NCI-H2107 treated with DMSO at 0.1 percent for 48 hours (cell line): ENCODE measurements at regions not wholly inside any gene's neighbourhood (a gene's known extent, or its start where the extent isn't known, plus 50 kb on each side); places are given as distances from the start of the nearest gene placed in this dataset.

Experiments used
- DNase-seq: peaks from one replicate; lab custom pipeline; 2025; ENCODE audit not compliant: unreplicated experiment; lab: John Stamatoyannopoulos, UW

DNA sequence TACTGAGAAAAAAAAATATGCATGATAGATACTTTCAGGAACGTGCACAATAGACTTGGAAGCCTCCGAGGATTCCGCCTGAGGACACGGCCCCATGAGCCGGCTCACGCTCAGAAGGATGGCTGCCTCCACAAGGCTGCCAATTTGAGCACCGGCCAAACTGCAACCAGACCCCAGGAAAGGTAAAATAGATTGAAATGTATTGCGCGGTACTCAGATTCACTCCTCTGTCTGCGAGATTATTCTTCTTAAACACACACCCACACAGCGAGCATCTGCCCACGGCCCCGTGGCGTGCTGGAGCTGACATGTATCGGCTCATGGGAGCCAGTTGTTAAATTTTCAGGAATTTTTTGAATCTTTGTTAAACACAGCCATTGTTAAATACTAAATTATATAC lies 653.2 kb upstream of the MKI67 start:
- DNase-seq, result no peak

DNA sequence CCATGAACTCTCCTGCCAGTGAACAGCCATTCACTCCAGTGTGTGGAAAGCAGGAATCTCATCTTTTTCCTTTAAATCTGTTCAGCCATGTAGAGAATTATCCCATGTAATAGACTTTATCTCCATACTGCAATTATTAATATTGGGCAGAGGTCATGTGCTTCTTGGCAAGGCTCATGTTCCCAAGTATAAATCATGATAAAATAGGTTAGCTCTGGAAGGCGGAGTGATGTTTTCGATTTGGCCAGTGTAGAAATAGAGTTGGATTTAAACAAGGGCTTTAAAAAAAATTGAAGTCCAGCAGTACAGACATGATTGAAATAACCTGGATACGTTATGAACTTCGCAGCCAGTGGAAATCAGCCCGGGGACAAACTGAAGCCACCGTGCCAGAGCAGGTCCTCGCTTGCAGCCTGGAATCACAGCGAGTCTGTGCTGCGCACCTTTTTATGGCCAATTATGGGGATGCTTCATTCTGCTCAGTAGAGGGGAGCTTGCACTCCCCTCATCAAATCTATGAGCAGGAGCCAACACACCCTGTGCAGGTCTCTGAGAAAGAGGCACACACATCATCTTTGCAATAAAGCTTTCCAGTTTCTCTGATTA lies 654.0 kb upstream of the MKI67 start:
- DNase-seq, result no peak

GRCh38 chr10:128781637-128782036 lies 655.4 kb upstream of the MKI67 start:
- no peak for DNase-seq

DNA sequence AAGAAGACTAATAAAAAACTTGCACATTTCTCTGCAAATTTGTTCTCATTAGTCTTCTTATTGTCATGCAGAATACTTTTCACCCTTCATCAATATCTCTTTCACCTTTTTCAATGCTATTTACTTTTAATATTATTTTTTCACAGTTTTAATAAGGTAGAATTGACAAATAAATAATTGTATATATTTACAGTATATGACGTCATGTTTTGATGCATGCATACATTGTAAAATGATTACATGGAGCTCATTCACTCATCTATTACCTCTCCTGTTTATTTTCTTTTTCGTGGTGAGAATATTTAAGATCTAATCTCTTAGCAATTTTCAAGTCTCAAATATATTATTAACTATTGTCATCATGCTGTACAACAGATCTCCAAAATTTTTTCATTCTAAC lies 658.2 kb upstream of the MKI67 start:
- DNase-seq, result no peak

GRCh38 chr10:128792426-128793140 lies 666.4 kb upstream of the MKI67 start:
- no peak for DNase-seq

DNA sequence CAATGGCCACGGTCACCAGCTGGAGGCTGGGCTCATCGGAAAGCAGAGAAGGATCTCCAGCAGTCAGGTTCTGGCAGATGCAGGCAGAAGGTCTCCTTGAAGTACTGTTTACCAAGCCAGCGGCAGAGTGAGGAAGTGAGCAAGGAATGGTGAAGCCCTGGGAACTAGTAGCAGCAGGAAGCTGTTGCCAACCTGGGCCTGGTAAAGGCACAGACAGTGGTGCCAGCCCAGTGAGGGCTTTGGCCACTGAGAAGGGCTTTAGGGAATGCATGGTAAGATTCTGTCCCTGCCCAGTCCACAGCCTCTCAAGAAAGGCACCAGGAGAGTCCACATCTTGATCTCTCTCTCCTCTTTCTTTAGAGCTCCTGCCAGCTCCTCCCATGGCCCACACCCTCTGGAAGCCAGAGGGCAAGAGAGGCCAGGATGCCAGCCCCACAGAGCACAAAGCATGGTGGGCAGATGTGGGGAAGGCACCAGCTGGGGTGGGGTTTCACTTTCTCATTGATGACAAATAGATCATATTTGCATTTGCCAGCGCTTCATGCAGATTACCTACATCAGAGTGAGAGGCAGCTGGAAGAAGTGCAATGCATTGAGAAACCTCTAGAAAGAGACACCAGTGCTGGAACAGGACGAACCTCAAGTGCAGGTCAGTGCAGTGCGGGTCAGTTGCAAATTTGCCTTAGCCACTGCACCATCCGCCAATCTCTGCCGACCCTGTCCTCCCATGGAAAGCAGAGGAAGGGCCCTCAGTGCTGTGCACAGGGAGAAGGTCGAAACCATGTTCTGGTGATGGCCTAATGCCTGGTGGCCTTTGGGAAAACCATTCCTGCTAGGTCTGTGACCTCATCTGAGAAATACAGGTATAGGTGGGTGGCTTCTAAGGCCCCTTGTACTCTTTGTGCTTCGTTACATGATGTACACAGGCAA lies 667.8 kb upstream of the MKI67 start:
- DNase-seq, result no peak

DNA sequence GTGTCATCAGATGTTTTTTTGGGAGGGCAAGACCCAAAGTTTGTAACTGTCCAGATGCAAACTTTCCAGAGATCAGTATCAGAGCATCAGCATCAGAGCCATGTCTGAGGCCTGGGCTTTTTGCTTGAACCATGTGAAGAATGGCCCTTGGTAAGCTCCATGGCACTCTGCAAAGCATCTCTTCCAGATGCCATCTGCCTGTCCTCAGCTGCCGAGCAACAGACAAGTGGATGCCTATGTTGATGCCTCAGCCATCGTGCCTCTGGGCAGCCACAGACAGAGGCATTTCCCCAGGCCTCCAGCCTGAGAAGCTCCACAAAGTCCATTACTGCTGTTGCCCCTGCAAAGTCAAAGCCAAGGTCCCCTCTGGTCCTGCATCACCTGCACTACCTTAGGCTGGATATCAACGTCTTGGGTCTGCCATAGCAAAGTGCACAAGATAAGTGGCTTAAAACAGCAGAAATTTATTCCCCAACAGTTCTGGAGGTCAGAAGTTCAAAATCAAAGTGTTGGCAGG lies 670.2 kb upstream of the MKI67 start:
- DNase-seq, result no peak

GRCh38 chr10:128802062-128802461 lies 665.0 kb upstream of the MGMT start:
- DNase-seq, result no peak

- no peak for DNase-seq
Observed at GRCh38 chr10:128803790-128804189, 663.3 kb upstream of the MGMT start.

GRCh38 chr10:128804411-128804810 lies 662.6 kb upstream of the MGMT start:
- no peak for DNase-seq

DNA sequence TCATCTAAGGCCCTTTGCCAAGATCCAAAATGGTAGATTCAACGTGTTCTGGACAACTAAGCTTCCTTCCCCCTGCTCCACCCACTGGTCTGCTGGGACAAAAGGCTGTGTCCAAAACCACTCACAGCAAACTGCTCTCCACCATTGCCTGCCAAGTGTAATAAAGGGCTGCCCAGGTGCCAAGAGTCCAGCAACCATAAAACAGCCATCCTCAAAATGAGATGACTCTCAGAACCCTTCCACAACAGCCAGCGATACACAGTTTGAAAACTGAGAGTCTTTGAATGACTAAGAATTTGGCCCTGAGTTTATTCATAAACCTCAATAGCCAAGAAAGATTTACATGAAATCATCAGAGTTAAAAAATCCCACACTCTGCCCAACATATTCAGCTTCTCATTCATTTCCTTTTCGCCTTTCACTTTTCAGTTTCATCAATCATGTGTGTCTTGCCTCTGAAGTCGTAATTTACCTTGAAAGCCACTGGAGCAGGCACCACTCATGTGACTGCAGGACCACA lies 658.1 kb upstream of the MGMT start:
- DNase-seq, result no peak

DNA sequence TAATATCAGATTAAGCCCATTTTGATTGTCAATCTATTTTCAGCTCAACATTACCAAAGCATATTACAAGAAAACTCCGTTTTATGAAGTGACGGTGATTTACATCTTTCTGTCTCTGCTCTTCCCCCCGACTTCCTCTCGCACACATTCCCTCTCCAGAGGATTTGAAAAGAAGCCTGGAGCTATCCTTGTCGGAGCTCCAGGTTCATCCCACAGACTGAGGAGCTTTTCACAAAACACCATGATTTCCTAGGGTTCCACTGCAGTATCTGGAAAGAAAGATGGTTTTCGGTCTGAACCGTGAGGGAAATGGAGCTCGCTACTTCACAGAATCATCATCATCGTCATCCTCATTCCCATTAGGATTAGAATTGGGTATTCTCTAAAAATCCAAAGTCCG lies 655.5 kb upstream of the MGMT start:
- DNase-seq, result no peak

GRCh38 chr10:128812000-128812399 lies 655.0 kb upstream of the MGMT start:
- DNase-seq, result no peak

- DNase-seq, result no peak
Observed at GRCh38 chr10:128813574-128813973, 653.5 kb upstream of the MGMT start.

DNA sequence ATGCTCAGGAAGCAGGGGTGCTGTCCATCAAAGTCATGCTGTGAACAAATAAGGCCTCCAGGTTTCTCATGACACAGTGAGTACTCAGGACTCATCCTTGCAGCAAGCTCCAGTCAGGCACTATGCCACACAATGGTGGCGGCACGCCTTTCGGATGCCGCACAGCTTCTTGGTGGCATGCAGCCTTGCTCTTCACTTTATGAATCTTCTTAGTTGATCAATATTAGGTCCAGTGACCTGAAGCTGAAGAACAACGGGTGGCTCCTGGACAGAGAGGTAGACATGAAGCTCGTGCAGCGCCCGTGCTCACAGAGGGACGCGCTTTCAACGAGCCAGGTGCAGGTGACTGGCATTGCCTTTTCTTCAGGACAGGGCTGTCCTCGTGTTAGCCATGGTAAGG lies 653.0 kb upstream of the MGMT start:
- no peak for DNase-seq

- DNase-seq, result no peak
Observed at GRCh38 chr10:128814782-128815181, 652.3 kb upstream of the MGMT start.

DNA sequence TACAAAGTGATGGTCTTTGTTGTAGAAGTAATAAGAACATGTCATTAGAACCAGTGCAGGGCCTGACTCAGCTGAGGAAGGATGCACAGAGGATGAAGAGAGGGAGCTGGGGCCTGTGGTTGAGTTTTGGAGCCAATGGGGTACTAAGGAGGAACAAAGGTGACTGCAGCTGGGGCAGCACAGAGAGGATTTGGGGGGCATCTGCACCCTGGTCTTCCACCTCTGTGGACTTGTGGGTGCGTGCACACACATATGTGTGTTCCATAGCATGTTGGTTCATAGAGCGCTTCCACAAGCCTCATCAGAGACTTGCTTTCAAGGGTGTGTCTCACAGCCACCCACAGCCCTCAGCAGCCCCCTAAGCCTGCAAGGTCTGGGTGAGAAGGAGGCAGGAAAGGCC lies 650.3 kb upstream of the MGMT start:
- no peak for DNase-seq

- no peak for DNase-seq
Observed at GRCh38 chr10:128817636-128818035, 649.4 kb upstream of the MGMT start.

GRCh38 chr10:128820663-128821062 lies 646.4 kb upstream of the MGMT start:
- DNase-seq, result no peak

- no peak for DNase-seq
Observed at GRCh38 chr10:128823201-128823600, 643.8 kb upstream of the MGMT start.

DNA sequence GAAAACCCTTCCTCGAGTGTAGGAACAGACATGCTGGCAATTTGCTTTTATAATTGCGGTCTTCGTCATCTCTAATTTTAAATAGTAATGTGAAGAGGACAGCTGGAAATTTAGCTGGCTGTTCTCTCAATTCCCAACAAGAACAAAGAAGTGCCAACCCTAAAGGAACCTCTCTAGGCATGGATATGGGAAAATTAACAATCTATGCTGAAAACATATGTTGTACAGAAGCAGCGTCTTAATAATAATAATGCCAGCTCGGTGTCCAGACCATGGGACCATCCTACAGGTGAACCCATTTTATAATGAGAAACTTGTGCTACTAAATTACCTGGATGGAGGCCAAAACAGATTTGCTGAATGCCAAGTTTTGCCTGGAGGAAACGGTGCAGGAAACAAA lies 641.4 kb upstream of the MGMT start:
- no peak for DNase-seq

DNA sequence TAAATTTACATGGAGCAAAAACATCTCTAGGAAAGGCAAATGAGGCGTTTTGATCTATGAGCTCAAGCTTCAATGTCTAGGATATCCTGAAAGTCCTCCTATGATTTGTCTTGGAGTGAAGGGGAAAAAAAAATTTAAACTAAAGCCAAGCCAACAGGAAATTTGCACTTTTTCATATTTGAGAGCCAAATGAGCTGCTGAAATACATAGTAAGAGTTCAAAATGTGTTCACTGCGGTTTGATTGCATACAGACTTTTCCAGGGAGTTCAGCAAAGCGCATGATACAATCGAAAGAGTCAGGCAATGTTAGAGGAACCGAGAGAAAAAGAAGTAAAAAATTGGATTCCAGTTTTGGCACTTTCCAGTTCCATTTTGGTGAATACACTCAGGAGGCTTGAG lies 633.4 kb upstream of the MGMT start:
- no peak for DNase-seq
